ENCODE measurements at regions not wholly inside any gene's neighbourhood (a gene's known extent, or its start where the extent isn't known, plus 50 kb on each side); places are given as distances from the start of the nearest gene placed in this dataset.

DNA sequence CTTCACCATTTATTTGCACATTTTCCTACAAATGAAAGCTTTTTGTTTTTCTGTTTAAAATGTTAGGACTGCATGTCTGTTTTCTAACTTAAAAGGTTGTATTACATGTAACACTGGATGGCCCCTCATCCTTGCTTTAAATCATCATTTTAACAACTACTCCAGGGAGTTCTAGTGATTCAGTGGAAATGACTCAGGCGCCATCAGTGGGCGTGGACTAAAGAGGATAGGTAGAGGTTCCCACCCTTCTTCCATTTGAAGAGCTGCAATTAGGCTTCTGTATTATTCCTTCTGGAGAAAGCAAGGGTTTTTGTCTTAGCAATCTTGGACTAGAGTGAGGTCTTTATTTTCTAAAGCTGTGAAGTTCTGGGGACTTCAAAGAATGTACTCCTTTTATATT is 213.7 kb downstream of the TMEM38B start:
- Mint-ChIP-seq H3K36me3 (no peaks in the 10 kb centered on the region), H3K27me3 (ENCODE audit: low read depth) (no peaks in the 10 kb centered on the region), H3K4me3 (no peak overlapping the region), H3K4me1 (peaks cover 25% of the 10 kb centered on the region), H3K27ac (no peak overlapping the region), H3K9me3 (peaks cover 12% of the 10 kb centered on the region)
- TF ChIP-seq, protein P1, sequence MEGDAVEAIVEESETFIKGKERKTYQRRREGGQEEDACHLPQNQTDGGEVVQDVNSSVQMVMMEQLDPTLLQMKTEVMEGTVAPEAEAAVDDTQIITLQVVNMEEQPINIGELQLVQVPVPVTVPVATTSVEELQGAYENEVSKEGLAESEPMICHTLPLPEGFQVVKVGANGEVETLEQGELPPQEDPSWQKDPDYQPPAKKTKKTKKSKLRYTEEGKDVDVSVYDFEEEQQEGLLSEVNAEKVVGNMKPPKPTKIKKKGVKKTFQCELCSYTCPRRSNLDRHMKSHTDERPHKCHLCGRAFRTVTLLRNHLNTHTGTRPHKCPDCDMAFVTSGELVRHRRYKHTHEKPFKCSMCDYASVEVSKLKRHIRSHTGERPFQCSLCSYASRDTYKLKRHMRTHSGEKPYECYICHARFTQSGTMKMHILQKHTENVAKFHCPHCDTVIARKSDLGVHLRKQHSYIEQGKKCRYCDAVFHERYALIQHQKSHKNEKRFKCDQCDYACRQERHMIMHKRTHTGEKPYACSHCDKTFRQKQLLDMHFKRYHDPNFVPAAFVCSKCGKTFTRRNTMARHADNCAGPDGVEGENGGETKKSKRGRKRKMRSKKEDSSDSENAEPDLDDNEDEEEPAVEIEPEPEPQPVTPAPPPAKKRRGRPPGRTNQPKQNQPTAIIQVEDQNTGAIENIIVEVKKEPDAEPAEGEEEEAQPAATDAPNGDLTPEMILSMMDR (IDR thresholded peaks at IDR 0.05; ENCODE audit: unreplicated experiment): no peak
- DNase-seq (ENCODE audit: low spot score in 2 of 2, unreplicated experiment in 2 of 2): no peak

DNA sequence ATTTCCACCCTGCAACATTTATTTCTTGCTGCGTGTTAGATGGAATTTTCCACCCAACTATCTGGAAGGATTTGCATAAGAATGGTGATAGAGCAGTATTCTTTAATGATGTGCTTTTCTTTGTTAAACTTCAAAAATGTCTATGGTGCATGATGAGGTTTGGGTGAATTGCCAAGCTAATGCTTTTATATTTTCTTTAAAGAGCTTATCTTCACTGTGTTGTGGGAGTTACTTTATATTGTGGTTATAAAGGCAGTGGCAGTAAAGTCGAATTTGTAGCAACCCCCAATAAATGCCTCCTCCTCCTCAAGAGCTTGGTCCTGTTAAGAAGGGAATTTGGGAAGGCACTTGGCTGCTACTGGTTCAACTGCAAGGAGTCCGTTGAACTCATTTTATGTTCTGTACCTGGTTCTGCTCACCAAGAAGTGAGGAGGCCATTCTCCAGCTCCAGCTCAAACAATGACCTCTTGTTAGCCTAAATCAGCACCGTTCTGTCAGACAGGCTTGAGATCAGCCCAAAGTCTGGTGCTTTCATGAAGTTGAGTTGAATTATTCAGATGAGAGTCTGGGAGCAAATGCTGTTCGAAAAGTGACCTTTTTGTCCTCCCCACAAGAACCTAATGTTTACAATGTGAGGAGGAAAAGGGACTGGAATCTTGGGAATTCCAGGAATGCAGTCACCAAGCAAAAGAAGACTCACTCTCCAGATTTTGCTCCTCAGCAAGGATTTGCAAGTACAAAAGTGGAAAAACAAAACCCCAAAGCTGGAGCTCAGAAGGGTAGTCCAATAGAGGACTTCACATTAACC is 217.0 kb downstream of the TMEM38B start:
- no peak for DNase-seq (ENCODE audit: low spot score in 2 of 2, unreplicated experiment in 2 of 2)
- Mint-ChIP-seq H3K4me1 (peaks cover 25% of the 10 kb centered on the region), H3K27me3 (ENCODE audit: low read depth) (no peaks in the 10 kb centered on the region), H3K4me3 (no peak overlapping the region), H3K9me3 (peaks cover 6% of the 10 kb centered on the region), H3K36me3 (no peaks in the 10 kb centered on the region), H3K27ac (peak overlapping the region; percentile 59)
- TF ChIP-seq, protein P1 (IDR thresholded peaks at IDR 0.05; ENCODE audit: unreplicated experiment): no peak

DNA sequence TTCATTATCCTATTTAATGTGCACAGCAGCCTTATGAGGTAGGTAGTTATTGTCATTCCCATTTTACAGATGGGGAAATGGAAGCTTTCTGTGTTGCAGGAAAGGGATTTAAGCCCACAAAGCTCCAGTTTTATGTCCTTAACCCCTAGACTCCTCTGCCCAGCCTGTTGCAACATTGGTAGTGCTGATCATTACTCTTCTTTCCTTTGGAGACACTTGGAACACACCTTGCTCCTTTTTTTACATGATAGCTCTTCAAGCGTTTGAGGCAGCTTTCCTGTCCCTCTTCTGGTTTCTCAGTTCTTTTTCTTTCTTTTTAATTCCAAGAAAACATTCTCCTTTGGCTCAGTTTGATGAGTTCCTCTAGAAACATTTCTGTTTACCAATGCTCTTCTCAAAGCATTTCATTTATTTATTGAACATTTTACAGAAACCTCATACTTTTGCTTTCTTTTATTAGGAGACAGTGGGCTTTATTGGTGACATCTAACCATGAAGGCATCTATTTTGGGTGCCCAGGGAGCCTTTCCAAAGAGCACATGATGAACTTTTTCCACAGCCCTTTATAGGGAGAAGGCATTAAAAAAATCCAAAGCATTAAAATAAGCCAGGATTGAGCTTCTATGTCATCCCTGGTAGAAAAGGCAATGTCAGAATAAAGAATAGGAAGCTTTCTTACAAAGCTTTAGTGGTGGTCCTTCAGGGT is 218.0 kb downstream of the TMEM38B start:
- no peak overlapping the region for H3K4me3 Mint-ChIP-seq
- no peaks in the 10 kb centered on the region for H3K27me3 Mint-ChIP-seq (ENCODE audit: low read depth)
- DNase-seq (ENCODE audit: low spot score in 2 of 2, unreplicated experiment in 2 of 2): no peak
- H3K27ac Mint-ChIP-seq: no peak overlapping the region
- H3K4me1 Mint-ChIP-seq: peaks cover 25% of the 10 kb centered on the region
- TF ChIP-seq, protein P1 (IDR thresholded peaks at IDR 0.05; ENCODE audit: unreplicated experiment): no peak
- no peaks in the 10 kb centered on the region for H3K36me3 Mint-ChIP-seq
- H3K9me3 Mint-ChIP-seq: peaks cover 7% of the 10 kb centered on the region

DNA sequence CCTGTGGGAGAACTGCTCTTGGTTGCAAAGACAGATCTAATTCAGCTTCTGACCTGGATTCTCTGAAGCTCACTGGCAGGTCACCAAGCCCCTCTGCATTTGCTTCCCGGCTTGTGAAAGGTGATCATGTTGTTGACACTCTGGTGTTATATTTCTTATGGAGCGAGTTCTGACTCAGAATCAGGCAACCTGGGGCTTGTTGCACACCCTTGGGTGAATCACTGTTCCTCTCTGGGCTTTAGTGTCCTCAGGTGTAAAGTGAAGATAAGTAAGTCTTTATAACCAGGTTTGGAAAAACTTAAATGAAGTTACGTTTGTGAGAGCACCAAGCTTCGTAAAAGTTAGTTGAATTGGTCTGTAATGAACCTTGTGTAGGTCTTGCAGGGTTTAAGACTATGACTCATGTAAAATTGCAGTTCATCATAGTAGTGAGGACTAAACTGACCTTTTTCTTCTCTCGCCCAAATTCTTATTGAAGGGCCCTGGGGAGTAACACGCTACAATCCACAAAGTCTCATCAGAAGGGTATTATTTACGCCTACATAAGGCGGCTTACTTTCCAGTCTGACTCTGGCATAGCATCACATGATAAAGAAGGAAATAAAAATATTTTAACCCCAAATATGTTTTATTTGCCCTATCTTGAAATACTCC is 218.6 kb downstream of the TMEM38B start:
- no peak for DNase-seq (ENCODE audit: low spot score in 2 of 2, unreplicated experiment in 2 of 2)
- no peaks in the 10 kb centered on the region for H3K36me3 Mint-ChIP-seq
- H3K27me3 Mint-ChIP-seq (ENCODE audit: low read depth): no peaks in the 10 kb centered on the region
- peaks cover 12% of the 10 kb centered on the region for H3K9me3 Mint-ChIP-seq
- H3K27ac Mint-ChIP-seq: peak overlapping the region; percentile 14
- peaks cover 25% of the 10 kb centered on the region for H3K4me1 Mint-ChIP-seq
- no peak overlapping the region for H3K4me3 Mint-ChIP-seq
- TF ChIP-seq, protein P1 (IDR thresholded peaks at IDR 0.05; ENCODE audit: unreplicated experiment): no peak

DNA sequence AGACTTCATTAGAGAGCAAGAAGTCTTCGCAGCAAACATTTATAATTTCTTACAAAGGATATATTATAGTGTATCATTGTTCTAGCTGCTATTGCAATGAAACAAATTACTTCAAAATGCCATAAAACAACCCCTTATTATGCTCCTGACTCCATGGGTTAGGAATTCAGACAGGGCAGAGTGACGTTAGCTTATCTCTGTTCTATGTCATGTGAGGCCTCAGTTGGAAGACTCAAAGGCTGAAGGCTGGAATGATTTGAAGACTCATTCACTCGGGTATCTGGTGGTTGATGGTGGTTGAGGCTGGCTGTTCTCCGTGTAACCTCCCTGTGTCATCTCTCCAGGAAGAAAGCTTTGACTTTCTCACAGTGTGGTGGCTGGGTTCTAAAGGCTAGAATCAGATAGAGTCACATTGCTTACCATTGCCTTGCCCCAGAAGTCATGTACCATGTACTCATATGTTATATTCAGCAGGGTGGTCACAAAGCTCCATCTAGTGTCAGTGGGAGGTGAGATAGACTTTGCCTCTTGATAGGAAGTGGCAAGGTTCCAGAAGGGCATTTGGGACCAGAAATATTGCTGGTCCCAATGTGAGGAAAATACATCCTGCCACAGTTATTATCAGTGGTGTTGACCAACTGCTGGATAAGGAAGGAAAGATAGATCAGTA is 226.9 kb downstream of the TMEM38B start:
- no peak for DNase-seq (ENCODE audit: low spot score in 2 of 2, unreplicated experiment in 2 of 2)
- Mint-ChIP-seq H3K4me3 (no peak overlapping the region), H3K4me1 (no peaks in the 10 kb centered on the region), H3K27ac (no peak overlapping the region), H3K27me3 (ENCODE audit: low read depth) (no peaks in the 10 kb centered on the region), H3K36me3 (no peaks in the 10 kb centered on the region), H3K9me3 (peaks cover 10% of the 10 kb centered on the region)
- TF ChIP-seq, protein P1 (IDR thresholded peaks at IDR 0.05; ENCODE audit: unreplicated experiment): no peak

Measured in mesothelial cell of epicardium (in vitro differentiated cells).